ENCODE measurements at regions not wholly inside any gene's neighbourhood (a gene's known extent, or its start where the extent isn't known, plus 50 kb on each side); places are given as distances from the start of the nearest gene placed in this dataset.

GRCh38 chr19:57031106-57031505 is 88.7 kb upstream of the USP29 start (continued):
- no peak for TF ChIP-seq CHD7 (IDR thresholded peaks at IDR 0.05; ENCODE audit: insufficient replicate concordance, low read length)
- no peak for TF ChIP-seq JUND (IDR thresholded peaks at IDR 0.05; ENCODE audit: low read length)
- TF ChIP-seq GABPA (IDR thresholded peaks at IDR 0.05; ENCODE audit: borderline replicate concordance, insufficient read depth, low read length): no peak
